Endothelial cell of umbilical vein (primary cell): ENCODE measurements at regions not wholly inside any gene's neighbourhood (a gene's known extent, or its start where the extent isn't known, plus 50 kb on each side); places are given as distances from the start of the nearest gene placed in this dataset.

Experiments used
- BruUV-seq: library from RNA; stranded (reverse); fragments of 400-500 nt; replicated peaks from 2 replicates; lab custom pipeline; 2021; lab: Mats Ljungman, UMichigan
- CTCF ChIA-PET: fragments of 300-600, 350-600 bp; sonication (Branson Sonifier 250); formaldehyde crosslinking; loops from one replicate; lab custom pipeline; 2021; ENCODE audit warnings: antibody characterized with exemption, inconsistent platforms; lab: Charles Lee
- POLR2A ChIA-PET: fragments of 300-600, 350-600 bp; sonication (Branson Sonifier 250); formaldehyde crosslinking; loops from one replicate; lab custom pipeline; 2021; ENCODE audit warnings: antibody characterized with exemption, inconsistent platforms; lab: Charles Lee
- DNase-seq: peaks from one replicate; pipeline ENCODE4 v3.0.0-alpha.2; 2011; ENCODE audit warnings: low read depth, low spot score
- FAIRE-seq: peaks from 2 replicates; lab custom pipeline; 2011; peaks lifted over from hg19 to GRCh38; lab: Jason Lieb, UNC
- H2AFZ ChIP-seq: 2 replicates; pipeline ENCODE4 v1.6.0; 2012; ENCODE audit warnings: low read depth, low read length, control low read depth, inconsistent platforms
- H3K27ac ChIP-seq: 2 replicates; pipeline ENCODE4 v1.5.1; 2011; ENCODE audit warnings: low read depth, mild to moderate bottlenecking, control low read depth, low read length, moderate library complexity; ENCODE audit not compliant: insufficient read depth
- H3K27me3 ChIP-seq, 2 experiments: 2 replicates each; pipeline versions ENCODE4 v1.6.0 to v1.6.1; 2011; ENCODE audit warnings: low read length in 2 of 2, mixed read lengths in 1 of 2; ENCODE audit not compliant: control insufficient read depth in 2 of 2, insufficient read depth in 2 of 2
- H3K36me3 ChIP-seq, 2 experiments: 2 replicates in 1 of 2; 3 replicates in 1 of 2; pipeline ENCODE4 v1.5.1; 2011; ENCODE audit warnings: low read length in 2 of 2, mild to moderate bottlenecking in 1 of 2, moderate library complexity in 1 of 2; ENCODE audit not compliant: control insufficient read depth in 2 of 2, insufficient read depth in 2 of 2; ENCODE audit errors: extremely low read depth in 1 of 2
- H3K4me1 ChIP-seq: 3 replicates; pipeline ENCODE4 v1.5.1; 2011; ENCODE audit warnings: mild to moderate bottlenecking, low read length; ENCODE audit not compliant: control insufficient read depth, insufficient read depth; ENCODE audit errors: extremely low read depth
- H3K4me2 ChIP-seq: 2 replicates; pipeline ENCODE4 v1.6.1; 2011; ENCODE audit warnings: low read length, control low read depth, mixed read lengths; ENCODE audit not compliant: insufficient read depth
- H3K4me3 ChIP-seq, 3 experiments: fragments of 200-600 bp in 1 of 3; sonication (generic), shearing (Covaris generic) in 1 of 3; replicated peaks in 1 of 3; 2 replicates each; pipeline ENCODE4 v1.5.1; 2011 to 2016; ENCODE audit warnings: control low read depth in 3 of 3, low read length in 3 of 3, mild to moderate bottlenecking in 2 of 3, inconsistent platforms in 1 of 3, low read depth in 1 of 3, moderate library complexity in 1 of 3; ENCODE audit not compliant: insufficient read depth in 1 of 3
- H3K79me2 ChIP-seq: 2 replicates; pipeline ENCODE4 v1.6.0; 2012; ENCODE audit warnings: low read length, inconsistent platforms; ENCODE audit not compliant: control insufficient read depth, insufficient read depth
- H3K9ac ChIP-seq: replicated peaks from 2 replicates; pipeline ENCODE3; 2011; ENCODE audit warnings: low read length, control low read depth; ENCODE audit not compliant: insufficient read depth; ENCODE audit errors: extremely low read depth
- H3K9me1 ChIP-seq: replicated peaks from 3 replicates; pipeline ENCODE4 v1.6.0; 2011; ENCODE audit warnings: mild to moderate bottlenecking, low read length; ENCODE audit not compliant: control insufficient read depth, insufficient read depth; ENCODE audit errors: extremely low read depth
- H3K9me3 ChIP-seq: replicated peaks from 2 replicates; pipeline ENCODE4 v1.5.1; 2012; ENCODE audit warnings: low read length, inconsistent platforms; ENCODE audit not compliant: control insufficient read depth, insufficient read depth
- H4K20me1 ChIP-seq: replicated peaks from 2 replicates; pipeline ENCODE3; 2011; ENCODE audit warnings: mild to moderate bottlenecking, low read length; ENCODE audit not compliant: control insufficient read depth, insufficient read depth; ENCODE audit errors: extremely low read depth
- EZH2 ChIP-seq: IDR thresholded peaks from 2 replicates; pipeline ENCODE4 v1.6.1; 2012; ENCODE audit warnings: borderline replicate concordance, low read depth, mild to moderate bottlenecking, moderate library complexity, low read length, inconsistent platforms; ENCODE audit not compliant: severe bottlenecking
- FOS ChIP-seq: IDR thresholded peaks from 2 replicates; pipeline ENCODE4 v1.6.1; 2011; ENCODE audit warnings: mild to moderate bottlenecking, low read length, moderate library complexity, borderline replicate concordance; ENCODE audit not compliant: insufficient read depth
- GATA2 ChIP-seq: IDR thresholded peaks from 2 replicates; pipeline ENCODE4 v1.7.0; 2011; ENCODE audit warnings: low read depth, mild to moderate bottlenecking, moderate library complexity, mixed read lengths, low read length; ENCODE audit not compliant: insufficient read length, insufficient read depth
- JUN ChIP-seq: IDR thresholded peaks from 2 replicates; pipeline ENCODE4 v1.6.1; 2011; ENCODE audit warnings: borderline replicate concordance, low read depth; ENCODE audit not compliant: insufficient read length, insufficient read depth
- MYC ChIP-seq: IDR thresholded peaks from one replicate; pipeline ENCODE4 v1.6.1; 2011; ENCODE audit warnings: mild to moderate bottlenecking, low read depth, low read length
- POLR2A ChIP-seq: IDR thresholded peaks from 2 replicates; pipeline ENCODE4 v1.6.1; 2012; ENCODE audit warnings: low read depth, mild to moderate bottlenecking, control low read depth, low read length
- POLR2AphosphoS5 ChIP-seq: IDR thresholded peaks from 2 replicates; pipeline ENCODE4 v1.6.1; 2012; ENCODE audit warnings: low read depth, mild to moderate bottlenecking, control low read depth, low read length, moderate library complexity; ENCODE audit not compliant: insufficient read depth
- dilution Hi-C: fragments of 300-500 bp; cut with MboI; formaldehyde crosslinking; loops from one replicate; pipeline ENCODE4 v1.15.0; 2019; ENCODE audit warnings: low sequenced_read_pairs; ENCODE audit not compliant: extremely low pct_ligation_motif_present
- intact Hi-C: fragments of 100-400 bp; cut with micrococcal nuclease; formaldehyde crosslinking; loops from one replicate; pipeline ENCODE4 v1.10.0; 2022
- TF ChIP-seq, protein P1 (sequence below): IDR thresholded peaks from 2 replicates; pipeline ENCODE4 v1.6.1; 2011; ENCODE audit not compliant: insufficient read depth, insufficient read length
- TF ChIP-seq, protein P2 (sequence below), 2 donors: IDR thresholded peaks; 1 replicate in 1 of 2; 2 replicates in 1 of 2; pipeline ENCODE4 v1.5.1; 2011; ENCODE audit warnings: low read length in 2 of 2, mild to moderate bottlenecking in 2 of 2, moderate library complexity in 2 of 2, control low read depth in 1 of 2, inconsistent platforms in 1 of 2, low read depth in 1 of 2; ENCODE audit not compliant: insufficient read depth in 1 of 2; ENCODE audit errors: extremely low read depth in 1 of 2

DNA sequence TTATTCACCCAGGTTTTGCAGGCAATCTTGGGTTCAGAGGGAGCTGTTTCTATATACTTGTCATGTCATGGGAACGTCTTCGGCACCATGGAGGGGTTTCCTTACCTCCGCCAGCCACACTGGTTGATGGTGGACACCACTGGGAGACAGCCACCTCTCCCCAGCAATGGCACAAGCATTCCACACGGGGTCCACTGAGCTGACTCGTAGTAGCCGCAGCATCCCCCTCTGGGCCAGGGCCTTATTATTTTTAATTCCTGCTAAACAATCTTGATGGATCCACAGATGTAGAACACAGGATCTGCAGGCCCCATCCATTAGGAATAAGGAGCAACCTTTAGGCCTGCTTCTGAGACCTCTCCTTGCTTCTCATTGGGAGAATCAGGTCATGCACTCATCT lies 132.9 kb downstream of the DICER1 start:
- intact Hi-C loops = no loop called here

More for the DNA sequence above, 132.9 kb downstream of the DICER1 start:
- Histone ChIP-seq H3K9me1 (no peaks in the 10 kb centered on the region), H4K20me1 (no peaks in the 10 kb centered on the region), H3K9ac (no peak overlapping the region), H3K9me3 (no peaks in the 10 kb centered on the region), H3K4me2 (no peak overlapping the region), H3K79me2 (no peaks in the 10 kb centered on the region), H3K4me1 (no peaks in the 10 kb centered on the region), H3K27ac (no peak overlapping the region), H2AFZ (no peak overlapping the region), H3K27me3 (no peaks in the 10 kb centered on the region), H3K36me3 (no peaks in the 10 kb centered on the region), H3K4me3 (no peak overlapping the region)
- ChIA-PET CTCF (no interaction called here), POLR2A (no interaction called here)
- BruUV-seq = no TSS peak
- TF ChIP-seq, protein P1, sequence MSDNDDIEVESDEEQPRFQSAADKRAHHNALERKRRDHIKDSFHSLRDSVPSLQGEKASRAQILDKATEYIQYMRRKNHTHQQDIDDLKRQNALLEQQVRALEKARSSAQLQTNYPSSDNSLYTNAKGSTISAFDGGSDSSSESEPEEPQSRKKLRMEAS = no peak
- TF ChIP-seq JUN (no peak), FOS (no peak), POLR2AphosphoS5 (no peak), POLR2A (no peak), MYC (no peak), GATA2 (no peak), EZH2 (no peak)
- TF ChIP-seq, protein P2, sequence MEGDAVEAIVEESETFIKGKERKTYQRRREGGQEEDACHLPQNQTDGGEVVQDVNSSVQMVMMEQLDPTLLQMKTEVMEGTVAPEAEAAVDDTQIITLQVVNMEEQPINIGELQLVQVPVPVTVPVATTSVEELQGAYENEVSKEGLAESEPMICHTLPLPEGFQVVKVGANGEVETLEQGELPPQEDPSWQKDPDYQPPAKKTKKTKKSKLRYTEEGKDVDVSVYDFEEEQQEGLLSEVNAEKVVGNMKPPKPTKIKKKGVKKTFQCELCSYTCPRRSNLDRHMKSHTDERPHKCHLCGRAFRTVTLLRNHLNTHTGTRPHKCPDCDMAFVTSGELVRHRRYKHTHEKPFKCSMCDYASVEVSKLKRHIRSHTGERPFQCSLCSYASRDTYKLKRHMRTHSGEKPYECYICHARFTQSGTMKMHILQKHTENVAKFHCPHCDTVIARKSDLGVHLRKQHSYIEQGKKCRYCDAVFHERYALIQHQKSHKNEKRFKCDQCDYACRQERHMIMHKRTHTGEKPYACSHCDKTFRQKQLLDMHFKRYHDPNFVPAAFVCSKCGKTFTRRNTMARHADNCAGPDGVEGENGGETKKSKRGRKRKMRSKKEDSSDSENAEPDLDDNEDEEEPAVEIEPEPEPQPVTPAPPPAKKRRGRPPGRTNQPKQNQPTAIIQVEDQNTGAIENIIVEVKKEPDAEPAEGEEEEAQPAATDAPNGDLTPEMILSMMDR (IDR thresholded peaks at IDR 0.05; ENCODE audit: extremely low read depth in 1 of 2, insufficient read depth in 1 of 2, low read depth in 1 of 2, low read length in 2 of 2) = no peak
- FAIRE-seq (no peak), DNase-seq (no peak)
- dilution Hi-C loops = no loop called here
